GM19438 (cell line): ENCODE measurements at regions not wholly inside any gene's neighbourhood (a gene's known extent, or its start where the extent isn't known, plus 50 kb on each side); places are given as distances from the start of the nearest gene placed in this dataset.
"Not testable (repeated sequence)": the region's sequence is repeated elsewhere in the genome, so short reads cannot be mapped to it uniquely, and the experiment has no call there.

ENCODE experiments used
- ATAC-seq: cut with Tn5 transposase; IDR thresholded peaks from one replicate; pipeline ENCODE4 v1.9.1; 2021; ENCODE audit warnings: low read depth; ENCODE audit not compliant: unreplicated experiment

DNA sequence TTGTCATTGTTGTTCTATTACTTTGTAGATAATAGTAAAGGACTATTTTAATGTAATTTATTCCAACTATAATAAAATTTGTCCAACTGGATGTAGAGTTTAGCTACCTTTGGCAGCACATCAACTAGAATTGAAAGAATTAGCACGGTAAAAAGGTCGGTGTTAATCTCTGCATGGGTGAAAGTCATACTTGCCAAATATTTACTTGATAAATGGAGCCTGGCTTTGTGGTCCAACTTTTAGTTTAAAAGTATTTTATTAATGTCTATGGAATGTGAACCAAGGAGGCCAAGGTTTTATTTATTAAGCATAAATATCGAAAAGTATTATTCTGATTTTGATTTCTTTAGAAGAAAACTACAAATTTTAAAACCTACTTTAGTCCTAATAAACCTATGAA lies 1389.0 kb downstream of the PCDH9 start:
- no peak for ATAC-seq

DNA sequence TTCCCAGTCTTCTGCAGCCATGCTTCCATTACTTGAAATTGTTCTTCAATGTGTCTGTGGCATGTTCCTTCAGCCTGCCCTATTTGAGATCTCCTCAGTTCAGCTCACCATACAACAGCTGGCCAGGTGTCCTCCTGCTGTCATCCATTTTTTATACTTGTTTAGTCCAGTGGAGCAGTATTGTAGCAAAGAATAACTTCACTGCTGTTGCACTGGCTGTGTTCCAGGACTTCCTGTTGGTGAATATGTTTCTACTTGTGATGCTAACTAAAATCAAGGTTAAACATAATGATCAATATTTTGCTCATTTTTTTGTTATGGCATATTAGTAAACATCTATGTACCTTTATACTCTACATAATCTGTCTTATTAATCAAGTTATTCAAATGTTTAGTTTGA lies 1394.1 kb downstream of the PCDH9 start:
- ATAC-seq: no peak

DNA sequence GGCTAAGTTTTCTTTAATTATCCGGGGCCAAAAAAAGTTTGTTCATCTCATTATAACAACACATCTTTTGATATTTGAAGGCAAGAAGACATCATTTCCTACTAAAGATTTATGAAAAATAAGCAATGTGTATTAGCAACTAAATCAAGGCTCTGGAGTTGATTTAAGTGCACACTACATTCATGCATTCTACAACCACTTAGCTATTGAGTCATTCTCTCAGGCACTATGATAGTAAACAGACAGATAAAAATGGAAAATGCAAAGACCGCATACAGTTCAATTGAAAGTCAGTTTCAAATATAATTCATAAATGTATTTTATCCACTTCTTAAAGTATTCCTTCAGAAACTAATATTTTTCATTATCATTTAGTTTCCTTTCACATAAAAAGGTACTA lies 1395.2 kb downstream of the PCDH9 start:
- ATAC-seq: no peak

DNA sequence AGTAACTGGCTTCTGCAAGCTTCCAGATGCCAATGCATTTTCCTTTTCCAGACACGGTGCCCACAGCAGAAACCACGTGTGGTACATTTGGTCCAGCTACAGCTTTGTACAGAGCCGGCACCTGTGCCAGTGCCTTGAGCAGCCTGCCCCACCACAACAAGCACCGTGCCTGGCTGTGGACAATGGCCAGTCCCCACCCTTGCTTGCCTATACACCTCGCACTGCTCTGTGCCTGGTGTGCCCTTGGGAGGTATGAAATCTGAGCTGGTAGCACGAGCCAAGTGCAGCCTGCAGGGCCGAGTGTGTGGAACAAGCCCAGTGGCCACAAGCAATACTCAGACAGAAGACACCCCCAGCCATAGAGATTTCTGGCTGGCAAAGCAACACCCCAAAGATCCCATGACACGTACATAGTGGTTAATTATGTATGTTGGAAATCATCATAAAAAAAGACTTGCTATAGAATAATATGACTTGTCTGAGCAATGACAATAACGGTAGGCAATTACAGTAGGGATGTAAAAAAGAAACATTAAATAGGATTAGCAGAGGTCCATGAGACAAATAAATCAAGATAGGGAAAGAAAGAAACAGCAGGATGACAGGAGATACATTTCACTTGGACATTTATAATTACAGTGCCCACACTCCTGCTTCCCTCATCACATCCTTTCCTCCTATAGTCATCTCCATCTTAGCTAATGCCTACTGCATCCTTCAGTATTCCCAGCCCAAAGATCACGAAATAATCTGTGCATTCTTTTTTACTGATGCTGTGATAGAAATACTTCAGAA lies 1399.5 kb downstream of the PCDH9 start:
- ATAC-seq: no peak

DNA sequence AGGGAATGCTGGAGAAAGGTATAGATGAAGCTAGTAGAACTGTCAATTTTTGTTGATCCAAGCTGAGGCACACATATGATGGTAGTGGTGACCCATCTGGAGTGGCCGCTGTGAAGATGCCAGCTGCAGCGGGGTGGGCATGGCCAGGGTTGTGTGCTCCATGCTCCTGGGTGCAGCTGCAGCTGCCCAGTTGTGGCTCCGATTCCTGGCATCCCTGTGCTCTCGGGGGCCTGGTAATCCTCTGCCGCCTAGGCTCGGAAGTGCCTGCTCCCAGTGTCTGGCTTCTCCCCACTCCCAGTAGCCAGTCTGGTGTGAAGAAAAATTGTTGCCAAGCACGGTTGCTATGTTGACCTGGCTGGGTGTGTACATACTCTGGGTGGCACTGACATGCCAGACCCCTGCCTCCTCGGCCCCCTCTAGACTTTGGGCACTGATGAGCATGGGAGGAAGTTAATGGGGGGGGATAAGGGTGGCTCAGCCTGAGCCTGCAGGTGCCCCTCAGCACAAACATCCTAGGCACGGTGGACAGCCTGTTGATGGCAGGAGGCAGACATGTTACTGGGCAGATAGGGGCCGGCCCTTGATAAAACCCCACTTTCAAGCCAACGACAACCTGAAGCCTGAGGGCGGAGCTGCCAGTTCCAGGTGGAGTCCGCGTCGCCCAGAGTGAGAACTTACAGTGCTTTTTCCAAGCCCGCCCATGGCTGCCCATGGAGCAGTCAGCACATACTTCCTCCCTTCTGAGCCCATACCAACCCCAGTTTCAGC lies 1400.7 kb downstream of the PCDH9 start:
- ATAC-seq: no peak

DNA sequence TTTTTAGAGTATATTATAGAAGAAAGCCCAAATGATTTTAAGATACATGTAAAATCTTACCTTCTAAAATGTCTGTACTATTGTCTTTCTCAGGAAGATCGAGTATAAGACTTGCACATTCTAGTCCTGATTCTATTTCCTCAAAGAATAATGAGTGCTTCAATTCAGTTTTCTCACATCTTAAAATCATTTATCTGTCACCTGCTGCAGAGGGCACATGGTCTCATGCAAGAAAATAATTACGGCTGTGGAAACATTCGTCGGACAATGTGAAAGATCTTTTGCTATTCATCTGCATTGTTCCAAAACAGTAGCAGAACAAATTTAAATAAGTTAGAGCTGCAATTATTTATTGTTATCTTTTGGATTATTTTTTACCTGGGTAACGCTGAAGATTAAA lies 1403.5 kb downstream of the PCDH9 start:
- ATAC-seq: no peak

DNA sequence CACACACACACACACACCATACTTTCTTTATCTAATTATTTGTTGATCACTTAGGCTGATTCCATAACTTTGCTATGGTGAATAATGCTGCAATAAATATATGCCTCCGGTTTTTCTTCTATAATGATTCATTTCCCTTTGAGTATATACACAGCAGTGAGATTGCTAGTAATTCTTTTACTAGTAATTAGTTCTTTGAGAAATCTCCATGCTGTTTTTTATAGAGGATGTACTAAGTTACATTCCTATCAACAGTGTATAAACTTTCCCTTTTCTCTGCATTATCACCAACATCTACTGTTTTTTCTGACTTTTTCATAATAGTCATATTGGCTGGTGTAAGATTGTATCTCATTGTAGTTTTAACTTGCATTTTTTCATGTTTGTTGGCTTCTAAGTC lies 1405.1 kb downstream of the PCDH9 start:
- no peak for ATAC-seq

DNA sequence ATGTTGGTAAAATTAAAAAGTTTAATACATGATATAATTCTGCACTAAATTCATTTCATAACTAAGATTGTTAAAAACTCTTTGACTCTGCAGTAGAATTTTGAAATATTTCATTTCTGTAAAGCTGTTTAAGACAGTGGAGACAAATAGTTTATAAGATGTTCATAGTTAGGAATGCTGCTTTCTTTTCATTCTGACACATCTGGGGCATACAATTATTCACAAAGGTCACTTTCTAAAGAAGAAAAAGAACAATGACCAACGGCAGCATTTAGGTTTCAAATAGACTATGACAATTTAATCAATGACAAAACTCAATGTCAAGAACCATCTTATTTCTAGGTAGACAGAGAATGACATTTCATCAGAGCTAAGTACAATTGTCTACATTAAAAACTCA lies 1422.1 kb downstream of the PCDH9 start:
- no peak for ATAC-seq

DNA sequence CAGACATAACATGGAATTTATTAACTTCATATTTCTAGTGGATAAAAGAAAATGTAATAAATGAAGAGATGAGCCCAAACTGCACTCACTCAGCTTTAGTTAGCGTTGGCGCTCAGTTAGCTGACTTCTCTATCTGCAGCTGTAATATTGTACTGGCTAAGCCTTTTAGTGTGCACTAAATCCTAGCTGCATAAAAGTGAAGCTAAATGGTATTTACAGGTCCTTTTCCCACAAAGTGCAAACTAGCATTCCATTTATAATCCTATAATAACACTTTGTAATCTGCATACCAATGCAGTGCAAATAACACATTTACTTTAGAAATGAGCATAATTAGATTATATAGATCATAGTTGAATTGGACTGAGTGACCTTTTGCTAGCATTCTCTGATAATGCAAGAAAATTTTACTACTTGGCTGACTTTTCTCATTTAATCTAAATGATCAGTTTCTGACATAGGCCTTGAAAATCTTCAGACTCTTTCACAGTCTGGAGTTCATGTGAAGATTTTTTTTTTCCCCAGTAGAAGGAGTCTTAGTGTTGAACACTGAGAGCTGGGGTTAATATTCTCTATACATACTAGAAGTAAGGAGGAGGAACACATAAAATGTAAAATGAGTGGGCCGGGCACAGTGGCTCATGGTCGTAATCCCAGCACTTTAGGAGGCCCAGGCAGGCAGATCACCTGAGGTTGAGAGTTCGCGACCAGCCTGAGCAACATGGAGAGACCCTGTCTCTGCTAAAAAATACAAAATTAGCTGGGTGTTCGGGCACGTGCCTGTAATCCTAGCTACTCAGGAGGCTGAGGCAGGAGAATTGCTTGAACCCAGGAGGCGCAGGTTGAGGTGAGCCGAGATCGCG lies 1426.4 kb downstream of the PCDH9 start:
- no peak for ATAC-seq

DNA sequence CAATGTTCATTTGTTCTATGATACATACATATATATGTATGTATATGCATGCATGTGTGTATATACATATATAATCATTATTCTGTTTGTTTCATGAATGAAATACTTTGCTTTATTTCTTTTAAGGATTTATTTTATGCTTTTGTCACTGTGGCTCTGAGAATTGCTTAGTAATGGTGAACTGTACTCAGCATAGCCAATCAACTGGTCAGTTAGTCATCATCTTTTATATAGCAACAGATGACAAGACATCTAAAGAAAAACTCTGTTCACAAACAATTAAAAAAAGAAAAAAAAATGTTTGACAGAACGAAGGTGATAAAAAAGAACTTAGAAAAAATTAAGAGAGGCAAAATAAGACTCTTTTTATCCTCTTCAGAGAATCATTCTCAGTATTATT lies 1440.3 kb downstream of the PCDH9 start:
- no peak for ATAC-seq

DNA sequence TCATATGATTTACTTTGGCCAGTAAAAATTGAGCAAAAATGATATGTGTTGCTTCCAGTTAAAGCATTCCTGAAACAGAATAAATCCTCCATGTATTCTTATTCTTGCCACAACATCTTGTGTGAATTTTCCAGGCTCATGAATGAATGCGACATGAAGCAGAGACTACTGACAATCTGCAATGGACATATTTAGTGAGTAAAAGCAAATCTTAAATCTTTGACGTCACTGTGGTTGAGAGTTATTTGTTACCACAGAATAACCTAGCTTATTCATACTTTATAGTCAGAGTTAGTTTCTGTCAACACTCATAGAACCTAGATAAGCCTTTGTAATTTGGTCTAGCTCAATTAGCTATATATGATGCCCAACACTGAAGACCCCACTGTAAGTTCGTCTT lies 1443.1 kb downstream of the PCDH9 start:
- ATAC-seq: no peak

DNA sequence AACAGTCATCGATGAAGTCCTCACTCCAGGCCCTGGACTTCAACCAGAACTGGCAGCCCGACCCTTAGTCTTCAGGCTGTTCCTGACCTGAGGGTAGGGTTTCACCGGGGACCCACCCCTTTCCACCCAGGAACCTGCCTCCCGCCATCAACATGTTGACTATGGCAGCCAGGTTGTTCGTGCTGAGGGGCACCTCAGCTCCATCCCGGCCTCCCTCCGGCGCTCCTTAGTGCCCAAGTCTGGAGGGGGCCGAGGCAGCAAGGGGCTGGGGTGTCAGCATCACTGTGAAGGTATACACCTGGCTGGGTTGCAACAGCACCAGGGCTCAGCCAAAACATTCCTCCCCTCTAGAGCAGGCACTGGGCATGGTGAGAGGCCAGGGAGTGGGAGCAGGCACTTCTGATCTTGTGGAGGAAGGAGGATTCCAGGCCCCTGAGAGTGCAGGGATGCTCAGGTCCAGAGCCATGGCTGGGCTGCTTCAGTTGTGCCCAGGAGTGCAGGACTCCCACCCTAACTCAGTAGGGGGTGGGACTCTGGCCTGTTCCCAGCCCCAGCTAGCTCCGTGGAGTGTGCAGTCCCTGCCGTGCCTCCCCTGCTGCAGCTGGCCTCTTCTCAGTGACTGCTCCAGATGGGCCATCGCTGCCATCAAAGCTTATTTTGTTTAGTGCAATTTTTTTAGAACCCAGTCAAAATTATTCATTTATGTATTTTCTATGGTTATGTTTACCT lies 1445.9 kb downstream of the PCDH9 start:
- no peak for ATAC-seq

DNA sequence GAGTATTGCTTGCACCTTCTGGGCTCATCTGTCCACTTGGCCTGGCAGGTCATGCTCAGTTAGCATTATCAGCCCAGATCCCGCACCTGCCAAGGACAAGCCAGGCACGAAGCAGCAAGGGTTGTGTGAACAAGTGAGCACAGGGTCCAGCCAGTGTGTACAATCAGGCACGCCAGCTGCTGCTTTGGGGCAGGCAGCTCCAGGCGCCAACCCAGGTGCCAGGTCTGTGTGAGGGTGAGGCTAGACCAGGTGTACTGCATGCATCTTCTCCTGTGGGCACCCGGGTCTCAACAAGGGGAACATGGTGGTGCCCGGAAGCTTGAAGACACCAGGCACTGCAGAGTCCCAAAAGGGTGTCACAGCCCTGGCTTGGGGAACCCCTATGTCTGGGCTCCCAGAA lies 1446.8 kb downstream of the PCDH9 start:
- ATAC-seq: no peak

DNA sequence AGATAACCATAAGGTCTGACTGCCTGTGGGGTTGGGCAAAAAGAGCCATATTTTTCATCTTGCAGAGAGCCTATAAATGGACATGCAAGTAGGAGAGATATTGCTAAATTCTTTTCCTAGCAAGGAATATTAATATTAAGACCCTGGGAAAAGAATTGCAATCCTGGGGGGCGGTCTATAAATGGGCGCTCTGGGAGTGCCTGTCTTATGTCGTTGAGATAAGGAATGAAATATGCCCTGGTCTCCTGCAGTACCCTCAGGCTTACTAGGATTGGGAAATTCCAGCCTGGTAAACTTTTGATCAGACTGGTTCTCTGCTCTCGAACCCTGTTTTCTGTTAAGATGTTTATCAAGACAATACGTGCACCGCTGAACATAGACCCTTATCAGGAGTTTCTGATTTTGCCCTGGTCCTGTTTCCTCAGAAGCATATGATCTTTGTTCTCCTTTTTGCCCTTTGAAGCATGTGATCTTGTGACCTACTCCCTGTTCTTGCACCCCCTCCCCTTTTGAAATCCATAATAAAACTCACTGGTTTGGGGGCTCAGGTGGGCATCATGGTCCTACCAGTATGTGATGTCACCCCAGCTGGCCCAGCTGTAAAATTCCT lies 1458.3 kb downstream of the PCDH9 start:
- not testable (repeated sequence) for ATAC-seq

DNA sequence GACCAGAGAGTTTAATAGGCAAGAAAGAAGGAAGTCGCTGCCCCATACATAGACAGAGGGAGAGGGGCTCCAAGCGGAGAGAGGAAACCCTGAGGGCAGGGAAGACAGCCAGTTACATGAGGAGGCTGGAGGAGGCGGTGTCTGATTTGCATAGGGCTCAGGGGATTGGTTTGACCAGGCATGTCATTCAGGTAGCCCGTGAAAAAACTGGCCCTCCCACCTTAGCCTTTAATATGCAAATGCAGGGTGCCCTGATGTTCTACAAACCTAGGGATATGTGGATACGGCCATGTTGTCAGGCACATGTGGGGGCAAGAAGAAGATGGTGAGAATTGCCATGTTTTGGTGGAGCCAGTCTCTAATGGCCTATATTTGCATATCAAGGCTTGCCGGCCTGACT lies 1461.6 kb downstream of the PCDH9 start:
- no peak for ATAC-seq

DNA sequence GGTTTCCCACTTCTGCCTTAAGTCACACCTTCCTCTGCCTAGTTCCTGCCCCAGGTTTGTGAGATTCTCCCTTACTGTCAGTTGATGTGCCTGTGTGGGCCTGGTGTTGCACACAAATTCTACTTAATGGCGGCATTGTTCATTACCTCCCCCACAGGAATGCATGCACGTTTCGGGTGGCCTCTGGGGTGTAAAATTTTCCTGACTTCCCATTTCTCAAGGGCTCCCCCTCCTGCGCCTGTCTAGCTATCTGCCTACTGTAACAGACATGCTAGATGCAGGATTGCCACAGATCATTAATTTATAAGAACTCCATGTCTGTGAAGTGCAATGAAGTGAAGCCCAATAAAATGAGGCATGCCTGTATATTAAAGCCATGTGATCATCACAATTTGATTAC lies 1466.3 kb downstream of the PCDH9 start:
- no peak for ATAC-seq

DNA sequence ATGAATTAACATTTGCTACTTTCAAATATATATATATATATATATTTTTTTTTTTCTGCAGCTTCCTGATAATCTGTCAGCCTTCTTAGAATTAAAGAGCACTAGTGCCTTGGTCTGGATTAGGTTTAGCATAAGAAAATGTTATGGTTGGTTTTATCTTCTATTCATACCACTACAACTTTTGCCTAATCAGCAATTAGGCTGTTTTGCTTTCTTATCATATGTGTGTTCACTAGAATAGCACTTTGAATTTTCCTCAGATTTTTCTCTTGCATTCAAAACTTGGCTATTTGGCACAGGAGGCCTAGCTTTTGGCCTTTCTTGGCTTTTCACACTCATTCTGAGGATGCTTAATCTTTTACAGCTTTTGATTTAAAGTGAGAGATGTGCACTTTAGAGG lies 1468.1 kb downstream of the PCDH9 start:
- no peak for ATAC-seq

DNA sequence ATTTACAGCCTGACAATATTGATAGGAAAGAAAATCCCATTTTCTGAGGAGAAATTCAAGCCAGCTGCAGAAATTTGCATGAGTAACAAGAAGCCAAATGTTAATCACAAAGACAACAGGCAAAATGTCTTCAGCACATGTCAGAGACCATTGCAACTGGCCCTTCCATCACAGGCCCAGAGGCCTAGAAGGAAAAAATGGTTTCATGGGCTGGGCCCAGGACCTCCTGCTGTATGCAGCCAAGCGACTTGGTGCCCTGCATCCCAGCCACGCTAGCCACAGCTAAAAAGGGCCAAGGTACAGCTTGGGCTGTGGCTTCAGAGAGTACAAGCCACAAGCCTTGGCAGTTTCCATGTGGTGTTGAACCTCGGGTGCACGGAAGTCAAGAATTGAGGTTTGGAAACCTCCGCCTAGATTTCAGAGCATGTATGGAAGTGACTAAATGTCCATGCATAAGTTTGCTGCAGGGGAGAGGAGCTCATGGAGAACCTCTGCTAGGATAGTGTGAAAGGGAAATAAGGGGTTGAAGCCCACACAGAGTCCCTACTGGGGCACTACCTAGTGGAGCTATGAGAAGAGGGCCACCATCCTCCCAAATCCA lies 1474.0 kb downstream of the PCDH9 start:
- ATAC-seq: no peak

DNA sequence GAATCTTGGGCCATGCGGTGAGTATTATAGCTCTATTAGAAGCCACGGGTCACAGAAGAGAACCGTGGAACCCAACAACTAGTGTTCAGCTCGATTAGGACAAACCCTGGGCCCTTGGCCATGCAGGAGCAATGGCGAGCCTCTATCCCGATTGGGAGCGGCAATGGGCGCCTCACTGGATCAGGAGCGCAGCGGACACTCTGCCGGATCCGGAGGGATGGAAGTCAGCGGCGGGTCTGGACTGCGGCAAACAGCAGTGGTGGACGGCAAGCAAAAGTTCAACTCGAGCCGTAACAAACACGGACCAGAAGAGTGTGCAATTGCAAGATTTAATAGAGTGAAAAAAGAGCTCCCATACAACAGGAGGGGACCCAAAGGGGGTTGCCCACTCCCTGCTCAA lies 1481.9 kb downstream of the PCDH9 start:
- ATAC-seq: no peak

DNA sequence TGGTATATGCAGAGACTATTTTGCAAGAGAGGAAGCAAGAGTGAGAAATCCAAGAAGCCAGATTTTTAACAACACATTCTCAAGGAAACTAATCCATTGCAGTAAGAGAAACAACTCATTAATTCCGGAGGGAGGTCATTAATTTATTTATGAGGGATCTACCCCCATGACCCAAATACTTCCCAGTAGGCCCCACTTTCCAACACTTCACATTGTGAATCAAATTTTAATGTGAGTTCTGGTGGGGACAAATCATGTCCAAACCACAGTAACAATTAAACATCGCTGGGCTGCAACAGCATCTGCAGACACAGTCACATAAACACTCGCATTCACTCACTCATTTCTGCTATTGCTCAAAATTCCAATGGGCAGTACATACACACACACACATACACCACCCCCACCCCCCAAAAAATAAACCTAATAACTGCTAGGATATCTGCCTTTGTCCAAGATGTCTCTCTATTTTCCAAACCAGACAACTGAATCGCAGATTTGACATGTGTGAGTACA lies 1483.7 kb downstream of the PCDH9 start:
- no peak for ATAC-seq
